Smooth muscle cell (in vitro differentiated cells): ENCODE measurements at regions not wholly inside any gene's neighbourhood (a gene's known extent, or its start where the extent isn't known, plus 50 kb on each side); places are given as distances from the start of the nearest gene placed in this dataset.

Experiments
- DNase-seq: peaks from one replicate; lab custom pipeline; 2025; ENCODE audit not compliant: unreplicated experiment; lab: John Stamatoyannopoulos, UW
- H2AFZ ChIP-seq: fragments of 200-600 bp; sonication (generic); 2 replicates; pipeline ENCODE4 v1.6.0; 2016; ENCODE audit warnings: antibody characterized with exemption, low read depth, mild to moderate bottlenecking
- H3F3A ChIP-seq: fragments of 200-600 bp; sonication (generic); 2 replicates; pipeline ENCODE4 v1.6.0; 2017; ENCODE audit warnings: antibody characterized with exemption, low read depth
- H3K27ac ChIP-seq: fragments of 200-600 bp; sonication (generic); 2 replicates; pipeline ENCODE4 v1.5.1; 2016; ENCODE audit warnings: low read depth, mild to moderate bottlenecking
- H3K27me3 ChIP-seq: fragments of 200-600 bp; sonication (generic); 2 replicates; pipeline ENCODE4 v1.6.1; 2016; ENCODE audit warnings: low read depth, mild to moderate bottlenecking
- H3K36me3 ChIP-seq: fragments of 200-600 bp; sonication (generic); 2 replicates; pipeline ENCODE4 v1.5.1; 2016; ENCODE audit warnings: low read depth
- H3K4me1 ChIP-seq: fragments of 200-600 bp; sonication (generic); 2 replicates; pipeline ENCODE4 v1.5.1; 2016; ENCODE audit warnings: low read depth
- H3K4me2 ChIP-seq: fragments of 200-600 bp; sonication (generic); 2 replicates; pipeline ENCODE4 v1.6.0; 2016; ENCODE audit warnings: mild to moderate bottlenecking
- H3K4me3 ChIP-seq: fragments of 200-600 bp; sonication (generic); 2 replicates; pipeline ENCODE4 v1.5.1; 2016; ENCODE audit warnings: mild to moderate bottlenecking
- H3K79me2 ChIP-seq: fragments of 200-600 bp; sonication (generic); 2 replicates; pipeline ENCODE4 v1.6.0; 2016; ENCODE audit warnings: low read depth, mild to moderate bottlenecking
- H3K9ac ChIP-seq: fragments of 200-600 bp; sonication (generic); 2 replicates; pipeline ENCODE4 v1.6.0; 2016; ENCODE audit warnings: low read depth
- H3K9me3 ChIP-seq: fragments of 200-600 bp; sonication (generic); replicated peaks from 2 replicates; pipeline ENCODE4 v1.5.1; 2016; ENCODE audit warnings: low read depth
- H4K20me1 ChIP-seq: fragments of 200-600 bp; sonication (generic); 2 replicates; pipeline ENCODE4 v1.6.0; 2016; ENCODE audit warnings: low read depth
- WGBS: methylation state at CpG from one replicate; pipeline ENCODE4 v1.1.7; 2016; ENCODE audit warnings: low lambda C conversion rate; 5-methylcytosine and 5-hydroxymethylcytosine counted together
- TF ChIP-seq, protein P1 (sequence below): fragments of 200-600 bp; sonication (generic); IDR thresholded peaks from 2 replicates; pipeline ENCODE4 v1.5.1; 2017; ENCODE audit warnings: borderline replicate concordance, mild to moderate bottlenecking, antibody characterized with exemption; ENCODE audit not compliant: insufficient read depth, poor library complexity, severe bottlenecking

DNA sequence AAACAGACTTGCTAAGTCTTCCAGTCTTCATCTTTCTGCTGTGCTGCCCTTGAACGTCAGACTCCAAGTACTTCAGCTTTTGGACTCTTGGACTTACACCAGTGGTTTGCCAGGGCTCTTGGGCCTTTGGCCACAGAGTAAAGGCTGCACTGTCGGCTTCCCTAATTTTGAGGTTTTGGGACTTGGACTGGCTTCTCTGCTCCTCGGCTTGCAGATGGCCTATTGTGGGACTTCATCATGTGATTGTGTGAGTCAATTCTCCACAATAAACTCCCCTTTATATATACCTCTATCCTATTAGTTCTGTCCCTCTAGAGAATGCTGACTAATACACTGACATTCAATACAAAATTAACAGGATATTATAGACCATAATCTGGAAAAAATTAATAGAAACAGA lies 628.1 kb downstream of the PLPP3 start:
- H4K20me1 ChIP-seq: no peaks in the 10 kb centered on the region
- no peaks in the 10 kb centered on the region for H3K36me3 ChIP-seq
- 87% methylated on average over 3 of the region's 3 CpGs for WGBS
- H2AFZ ChIP-seq: no peak overlapping the region
- H3F3A ChIP-seq: no peaks in the 10 kb centered on the region
- no peak overlapping the region for H3K4me2 ChIP-seq
- H3K79me2 ChIP-seq: no peaks in the 10 kb centered on the region
- TF ChIP-seq, protein P1, sequence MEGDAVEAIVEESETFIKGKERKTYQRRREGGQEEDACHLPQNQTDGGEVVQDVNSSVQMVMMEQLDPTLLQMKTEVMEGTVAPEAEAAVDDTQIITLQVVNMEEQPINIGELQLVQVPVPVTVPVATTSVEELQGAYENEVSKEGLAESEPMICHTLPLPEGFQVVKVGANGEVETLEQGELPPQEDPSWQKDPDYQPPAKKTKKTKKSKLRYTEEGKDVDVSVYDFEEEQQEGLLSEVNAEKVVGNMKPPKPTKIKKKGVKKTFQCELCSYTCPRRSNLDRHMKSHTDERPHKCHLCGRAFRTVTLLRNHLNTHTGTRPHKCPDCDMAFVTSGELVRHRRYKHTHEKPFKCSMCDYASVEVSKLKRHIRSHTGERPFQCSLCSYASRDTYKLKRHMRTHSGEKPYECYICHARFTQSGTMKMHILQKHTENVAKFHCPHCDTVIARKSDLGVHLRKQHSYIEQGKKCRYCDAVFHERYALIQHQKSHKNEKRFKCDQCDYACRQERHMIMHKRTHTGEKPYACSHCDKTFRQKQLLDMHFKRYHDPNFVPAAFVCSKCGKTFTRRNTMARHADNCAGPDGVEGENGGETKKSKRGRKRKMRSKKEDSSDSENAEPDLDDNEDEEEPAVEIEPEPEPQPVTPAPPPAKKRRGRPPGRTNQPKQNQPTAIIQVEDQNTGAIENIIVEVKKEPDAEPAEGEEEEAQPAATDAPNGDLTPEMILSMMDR: no peak
- H3K27me3 ChIP-seq: no peaks in the 10 kb centered on the region
- no peaks in the 10 kb centered on the region for H3K9me3 ChIP-seq
- no peak overlapping the region for H3K27ac ChIP-seq
- DNase-seq: no peak
- no peak overlapping the region for H3K4me3 ChIP-seq
- no peak overlapping the region for H3K9ac ChIP-seq
- H3K4me1 ChIP-seq: peaks cover 6% of the 10 kb centered on the region

DNA sequence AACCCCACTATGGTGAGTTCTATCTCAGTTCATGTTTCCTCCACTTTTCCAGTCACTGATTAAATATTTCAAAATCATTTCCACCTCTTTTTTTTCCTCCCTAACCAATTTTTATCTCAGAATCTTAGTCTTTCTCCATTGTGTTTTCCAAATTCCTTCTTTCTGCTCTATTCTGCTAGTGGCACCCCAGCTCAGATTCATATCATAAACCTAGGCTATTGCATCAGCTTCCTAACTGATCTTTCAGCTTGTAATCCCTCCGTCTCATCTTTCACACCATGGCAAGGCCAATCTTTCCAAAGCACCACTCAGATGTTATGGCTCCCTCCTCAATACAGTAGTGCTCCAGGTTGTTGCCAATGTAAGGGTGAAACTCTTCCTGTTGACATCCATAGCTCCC lies 631.9 kb downstream of the PLPP3 start:
- TF ChIP-seq, protein P1: no peak
- Histone ChIP-seq H3K9me3 (no peaks in the 10 kb centered on the region), H3K36me3 (no peaks in the 10 kb centered on the region), H3K27ac (no peak overlapping the region), H2AFZ (no peak overlapping the region), H3K4me3 (no peak overlapping the region), H4K20me1 (no peaks in the 10 kb centered on the region), H3F3A (no peaks in the 10 kb centered on the region), H3K4me1 (no peaks in the 10 kb centered on the region), H3K4me2 (no peak overlapping the region), H3K27me3 (no peaks in the 10 kb centered on the region), H3K79me2 (no peaks in the 10 kb centered on the region), H3K9ac (no peak overlapping the region)
- DNase-seq: no peak
- WGBS: 88% methylated on average over 1 of the region's 1 CpG

DNA sequence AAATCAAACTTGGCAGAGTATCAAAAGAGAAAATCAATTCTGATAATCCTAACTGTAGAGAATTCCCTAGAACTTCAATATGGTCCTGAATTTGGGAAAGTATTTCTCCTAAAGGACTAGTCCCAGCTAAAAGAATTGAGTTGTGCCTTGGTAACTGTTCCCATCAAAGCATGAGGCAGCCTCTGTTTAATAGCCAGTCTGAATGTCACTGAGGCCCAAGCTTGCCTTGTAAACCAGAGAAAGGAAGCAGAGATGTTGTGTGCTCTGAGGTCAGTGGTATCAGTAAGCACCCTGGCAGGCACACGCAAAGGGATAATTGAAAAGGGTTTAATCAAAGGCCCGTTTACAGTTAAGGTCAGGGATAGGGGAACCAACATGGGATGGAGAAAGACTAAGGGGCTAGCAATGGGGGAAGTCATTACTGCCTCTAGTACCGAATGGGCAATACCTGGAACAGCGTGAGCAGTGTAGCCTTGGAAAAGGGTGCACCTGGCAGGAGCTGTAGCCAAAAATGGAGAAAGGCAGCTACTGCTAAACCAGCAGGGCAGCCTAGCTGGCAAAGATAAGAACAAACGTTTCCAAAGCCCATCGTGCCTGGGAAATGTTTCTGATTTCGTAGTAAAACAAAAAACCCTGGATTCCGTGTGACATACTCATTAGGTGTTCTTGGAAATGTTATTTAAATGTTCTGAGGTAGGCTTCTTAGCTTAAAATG lies 635.5 kb downstream of the PLPP3 start:
- Histone ChIP-seq H3K27ac (no peak overlapping the region), H3K4me1 (no peaks in the 10 kb centered on the region), H4K20me1 (no peaks in the 10 kb centered on the region), H2AFZ (no peak overlapping the region), H3K9ac (no peak overlapping the region), H3K4me2 (peak overlapping the region; percentile 45), H3K4me3 (no peak overlapping the region), H3K79me2 (no peaks in the 10 kb centered on the region), H3K27me3 (no peaks in the 10 kb centered on the region), H3K9me3 (no peaks in the 10 kb centered on the region), H3F3A (no peaks in the 10 kb centered on the region), H3K36me3 (no peaks in the 10 kb centered on the region)
- DNase-seq: no peak
- 27% methylated on average over 8 of the region's 8 CpGs for WGBS
- TF ChIP-seq, protein P1: no peak

DNA sequence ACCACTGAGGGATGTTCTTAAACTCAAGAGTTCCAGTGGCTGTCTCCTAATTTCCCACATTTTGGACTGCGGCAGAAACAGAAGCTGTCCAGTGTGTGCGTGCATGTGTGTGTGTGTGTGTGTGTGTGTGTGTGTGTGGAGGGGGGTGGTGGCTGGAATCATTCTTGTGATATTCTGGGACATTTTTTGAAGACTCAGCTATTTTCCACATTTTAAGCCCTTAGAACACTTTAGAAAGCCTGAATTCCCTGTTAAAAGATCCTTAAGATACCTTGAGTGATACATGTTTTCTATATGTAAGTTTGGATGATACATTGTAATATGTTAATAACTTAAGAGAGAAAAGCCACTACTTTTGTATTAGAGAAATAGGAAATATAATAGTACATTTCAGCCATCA lies 636.4 kb downstream of the PLPP3 start:
- 69% methylated on average over 2 of the region's 2 CpGs for WGBS
- no peak for DNase-seq

More for the DNA sequence above, 636.4 kb downstream of the PLPP3 start:
- Histone ChIP-seq H4K20me1 (no peaks in the 10 kb centered on the region), H3K4me3 (no peak overlapping the region), H3K79me2 (no peaks in the 10 kb centered on the region), H2AFZ (no peak overlapping the region), H3K9ac (no peak overlapping the region), H3F3A (no peaks in the 10 kb centered on the region), H3K4me2 (peak overlapping the region; percentile 45), H3K27ac (no peak overlapping the region), H3K4me1 (no peaks in the 10 kb centered on the region), H3K9me3 (no peaks in the 10 kb centered on the region), H3K36me3 (no peaks in the 10 kb centered on the region), H3K27me3 (no peaks in the 10 kb centered on the region)
- TF ChIP-seq, protein P1: no peak
